GM23248 (cell line): ENCODE measurements at regions not wholly inside any gene's neighbourhood (a gene's known extent, or its start where the extent isn't known, plus 50 kb on each side); places are given as distances from the start of the nearest gene placed in this dataset.

Experiments used
- EZH2 ChIP-seq: fragments of 200-600 bp; sonication (generic); IDR thresholded peaks from 2 replicates; pipeline ENCODE4 v1.6.1; 2018; ENCODE audit warnings: antibody characterized with exemption, mild to moderate bottlenecking; ENCODE audit not compliant: insufficient read depth, poor library complexity, severe bottlenecking
- EZH2phosphoT487 ChIP-seq: fragments of 200-600 bp; sonication (generic); IDR thresholded peaks from 2 replicates; pipeline ENCODE4 v1.6.1; 2018; ENCODE audit warnings: antibody characterized with exemption, moderate library complexity, mild to moderate bottlenecking, low read depth; ENCODE audit not compliant: insufficient read depth

- TF ChIP-seq EZH2phosphoT487 (no peak), EZH2 (no peak)
These were observed 160.2 kb downstream of the TOMM20 start for GRCh38 chr1:234968451-234968850.
